ENCODE measurements at regions not wholly inside any gene's neighbourhood (a gene's known extent, or its start where the extent isn't known, plus 50 kb on each side); places are given as distances from the start of the nearest gene placed in this dataset.

GRCh38 chr22:25372000-25372595 is 152.7 kb downstream of the CRYBB2 start:
- no peak overlapping the region for H3K9ac ChIP-seq (ENCODE audit: low read length)
- no CpG with 5 or more reads among the region's 16 CpGs for WGBS (ENCODE audit: extremely low coverage, insufficient coverage, insufficient read length)
- H2BK5ac ChIP-seq (ENCODE audit: low read depth, low read length, poor library complexity) = no peak overlapping the region
- no peak overlapping the region for H3K18ac ChIP-seq (ENCODE audit: low read length)
- H3K27me3 ChIP-seq (ENCODE audit: insufficient read depth, low read length) = no peaks in the 10 kb centered on the region
- H3K27ac ChIP-seq (ENCODE audit: low read depth, low read length) = no peak overlapping the region
- H2AK5ac ChIP-seq (ENCODE audit: low read length) = no peak overlapping the region
- H3K79me1 ChIP-seq (ENCODE audit: low read length) = no peaks in the 10 kb centered on the region
- no peak overlapping the region for H2BK120ac ChIP-seq (ENCODE audit: insufficient read depth, low read length, poor library complexity)
- no peak overlapping the region for H4K8ac ChIP-seq (ENCODE audit: low read depth, low read length)
- H3K23ac ChIP-seq (ENCODE audit: low read length) = no peak overlapping the region
- H3K4me2 ChIP-seq (ENCODE audit: low read length) = no peak overlapping the region
- H4K12ac ChIP-seq (ENCODE audit: low read depth, low read length) = no peak overlapping the region
- no peak for DNase-seq
- H3K79me2 ChIP-seq (ENCODE audit: control insufficient read depth, insufficient read depth, low read length, poor library complexity) = no peaks in the 10 kb centered on the region
- no peak overlapping the region for H2BK12ac ChIP-seq (ENCODE audit: low read length)
- peaks cover 0 to 2% of the 10 kb centered on the region in 2 experiments for H3K4me1 ChIP-seq (ENCODE audit: control insufficient read depth in 1 of 2, insufficient read depth in 2 of 2, low read length in 2 of 2)
- H3K9me3 ChIP-seq (ENCODE audit: insufficient read depth, low read depth, low read length) = no peaks in the 10 kb centered on the region
- H4K91ac ChIP-seq (ENCODE audit: low read depth, low read length) = no peak overlapping the region
- H3K4me3 ChIP-seq (ENCODE audit: low read depth, low read length) = no peak overlapping the region
- H2AFZ ChIP-seq (ENCODE audit: insufficient read depth, low read length, poor library complexity) = no peak overlapping the region
- H3K4ac ChIP-seq (ENCODE audit: low read depth, low read length) = no peak overlapping the region
- peaks cover 2 to 5% of the 10 kb centered on the region in 2 experiments for H3K36me3 ChIP-seq (ENCODE audit: control insufficient read depth in 1 of 2, insufficient read depth in 2 of 2, low read length in 2 of 2)
- no peak overlapping the region for H3K14ac ChIP-seq (ENCODE audit: low read length)

- H2AFZ ChIP-seq (ENCODE audit: insufficient read depth, low read length, poor library complexity) = no peak overlapping the region
Observed at GRCh38 chr22:25373961-25374360, 154.5 kb downstream of the CRYBB2 start.

GRCh38 chr22:25374869-25375268 is 155.4 kb downstream of the CRYBB2 start:
- Histone ChIP-seq H3K18ac (ENCODE audit: low read length) (no peak overlapping the region), H2AK5ac (ENCODE audit: low read length) (no peak overlapping the region), H2BK5ac (ENCODE audit: low read depth, low read length, poor library complexity) (no peak overlapping the region), H2BK12ac (ENCODE audit: low read length) (no peak overlapping the region), H3K4me3 (ENCODE audit: low read depth, low read length) (no peak overlapping the region), H3K14ac (ENCODE audit: low read length) (no peak overlapping the region), H3K27ac (ENCODE audit: low read depth, low read length) (no peak overlapping the region), H3K79me1 (ENCODE audit: low read length) (no peaks in the 10 kb centered on the region), H2BK120ac (ENCODE audit: insufficient read depth, low read length, poor library complexity) (no peak overlapping the region), H3K23ac (ENCODE audit: low read length) (no peak overlapping the region), H2AFZ (ENCODE audit: insufficient read depth, low read length, poor library complexity) (no peak overlapping the region), H4K91ac (ENCODE audit: low read depth, low read length) (no peak overlapping the region), H3K9ac (ENCODE audit: low read length) (no peak overlapping the region), H3K9me3 (ENCODE audit: insufficient read depth, low read depth, low read length) (no peaks in the 10 kb centered on the region), H3K4me1 (ENCODE audit: control insufficient read depth in 1 of 2, insufficient read depth in 2 of 2, low read length in 2 of 2) (no peaks in the 10 kb centered on the region), H4K8ac (ENCODE audit: low read depth, low read length) (no peak overlapping the region), H3K4ac (ENCODE audit: low read depth, low read length) (no peak overlapping the region), H3K79me2 (ENCODE audit: control insufficient read depth, insufficient read depth, low read length, poor library complexity) (no peaks in the 10 kb centered on the region), H3K36me3 (ENCODE audit: control insufficient read depth in 1 of 2, insufficient read depth in 2 of 2, low read length in 2 of 2) (peaks cover 0 to 5% of the 10 kb centered on the region in 2 experiments), H3K4me2 (ENCODE audit: low read length) (no peak overlapping the region), H4K12ac (ENCODE audit: low read depth, low read length) (no peak overlapping the region), H3K27me3 (ENCODE audit: insufficient read depth, low read length) (no peaks in the 10 kb centered on the region)
- WGBS (ENCODE audit: extremely low coverage, insufficient coverage, insufficient read length) = no CpG with 5 or more reads among the region's 4 CpGs
- no peak for DNase-seq

More at GRCh38 chr22:25373961-25374360, 154.5 kb downstream of the CRYBB2 start:
- no peak overlapping the region for H4K91ac ChIP-seq (ENCODE audit: low read depth, low read length)
- H3K23ac ChIP-seq (ENCODE audit: low read length) = no peak overlapping the region
- H3K4me2 ChIP-seq (ENCODE audit: low read length) = no peak overlapping the region
- H3K14ac ChIP-seq (ENCODE audit: low read length) = no peak overlapping the region
- no peaks in the 10 kb centered on the region for H3K4me1 ChIP-seq (ENCODE audit: control insufficient read depth in 1 of 2, insufficient read depth in 2 of 2, low read length in 2 of 2)
- no peaks in the 10 kb centered on the region for H3K79me2 ChIP-seq (ENCODE audit: control insufficient read depth, insufficient read depth, low read length, poor library complexity)
- no peaks in the 10 kb centered on the region for H3K27me3 ChIP-seq (ENCODE audit: insufficient read depth, low read length)
- DNase-seq = no peak
- H3K27ac ChIP-seq (ENCODE audit: low read depth, low read length) = no peak overlapping the region
- H4K12ac ChIP-seq (ENCODE audit: low read depth, low read length) = no peak overlapping the region
- H2AK5ac ChIP-seq (ENCODE audit: low read length) = no peak overlapping the region
- no peak overlapping the region for H2BK12ac ChIP-seq (ENCODE audit: low read length)
- no peak overlapping the region for H2BK5ac ChIP-seq (ENCODE audit: low read depth, low read length, poor library complexity)
- H3K36me3 ChIP-seq (ENCODE audit: control insufficient read depth in 1 of 2, insufficient read depth in 2 of 2, low read length in 2 of 2) = peaks cover 2 to 5% of the 10 kb centered on the region in 2 experiments
- no peak overlapping the region for H4K8ac ChIP-seq (ENCODE audit: low read depth, low read length)
- whole genome bisulfite sequencing (ENCODE audit: extremely low coverage, insufficient coverage, insufficient read length) = no CpG with 5 or more reads among the region's 10 CpGs
- H2BK120ac ChIP-seq (ENCODE audit: insufficient read depth, low read length, poor library complexity) = no peak overlapping the region
- no peak overlapping the region for H3K18ac ChIP-seq (ENCODE audit: low read length)
- no peaks in the 10 kb centered on the region for H3K9me3 ChIP-seq (ENCODE audit: insufficient read depth, low read depth, low read length)
- no peak overlapping the region for H3K4me3 ChIP-seq (ENCODE audit: low read depth, low read length)
- no peaks in the 10 kb centered on the region for H3K79me1 ChIP-seq (ENCODE audit: low read length)
- H3K9ac ChIP-seq (ENCODE audit: low read length) = no peak overlapping the region
- H3K4ac ChIP-seq (ENCODE audit: low read depth, low read length) = no peak overlapping the region

GRCh38 chr22:25375683-25376082 is 156.2 kb downstream of the CRYBB2 start:
- H2BK12ac ChIP-seq (ENCODE audit: low read length) = no peak overlapping the region
- H3K36me3 ChIP-seq (ENCODE audit: control insufficient read depth in 1 of 2, insufficient read depth in 2 of 2, low read length in 2 of 2) = peaks cover 0 to 8% of the 10 kb centered on the region in 2 experiments

More at GRCh38 chr22:25375683-25376082, 156.2 kb downstream of the CRYBB2 start:
- Histone ChIP-seq H3K4ac (ENCODE audit: low read depth, low read length) (no peak overlapping the region), H2AFZ (ENCODE audit: insufficient read depth, low read length, poor library complexity) (no peak overlapping the region), H4K91ac (ENCODE audit: low read depth, low read length) (no peak overlapping the region), H3K27ac (ENCODE audit: low read depth, low read length) (no peak overlapping the region), H3K4me3 (ENCODE audit: low read depth, low read length) (no peak overlapping the region), H2BK120ac (ENCODE audit: insufficient read depth, low read length, poor library complexity) (no peak overlapping the region), H2AK5ac (ENCODE audit: low read length) (no peak overlapping the region), H4K12ac (ENCODE audit: low read depth, low read length) (no peak overlapping the region), H3K18ac (ENCODE audit: low read length) (no peak overlapping the region), H3K4me2 (ENCODE audit: low read length) (no peak overlapping the region), H3K23ac (ENCODE audit: low read length) (no peak overlapping the region), H3K14ac (ENCODE audit: low read length) (no peak overlapping the region), H3K9ac (ENCODE audit: low read length) (no peak overlapping the region), H2BK5ac (ENCODE audit: low read depth, low read length, poor library complexity) (no peak overlapping the region), H4K8ac (ENCODE audit: low read depth, low read length) (no peak overlapping the region), H3K4me1 (ENCODE audit: control insufficient read depth in 1 of 2, insufficient read depth in 2 of 2, low read length in 2 of 2) (no peaks in the 10 kb centered on the region), H3K27me3 (ENCODE audit: insufficient read depth, low read length) (no peaks in the 10 kb centered on the region), H3K79me2 (ENCODE audit: control insufficient read depth, insufficient read depth, low read length, poor library complexity) (no peaks in the 10 kb centered on the region), H3K9me3 (ENCODE audit: insufficient read depth, low read depth, low read length) (no peaks in the 10 kb centered on the region), H3K79me1 (ENCODE audit: low read length) (no peaks in the 10 kb centered on the region)
- no CpG with 5 or more reads among the region's 11 CpGs for WGBS (ENCODE audit: extremely low coverage, insufficient coverage, insufficient read length)
- no peak for DNase-seq

Data from trophoblast cell (in vitro differentiated cells and primary cell).